Thoracic aorta (tissue), 2 donors: ENCODE measurements at regions not wholly inside any gene's neighbourhood (a gene's known extent, or its start where the extent isn't known, plus 50 kb on each side); places are given as distances from the start of the nearest gene placed in this dataset.

Source experiments
- ATAC-seq: fragments of 150-250 bp; one replicate; pipeline ENCODE4 v1.8.0; 2017; ENCODE audit warnings: low read depth; ENCODE audit not compliant: insufficient number of reproducible peaks, low FRiP score
- DNase-seq: peaks from one replicate; pipeline ENCODE4 v3.0.0-alpha.2; 2020; ENCODE audit warnings: low spot score
- H3K27ac ChIP-seq, 2 donors: fragments of 200-600 bp; sonication (generic); 1 replicate in 1 of 2; 2 replicates in 1 of 2; pipeline ENCODE4 v1.5.1; 2016; ENCODE audit warnings: mild to moderate bottlenecking in 2 of 2, moderate library complexity in 2 of 2
- H3K27me3 ChIP-seq: fragments of 200-600 bp; sonication (generic); replicated peaks from 2 replicates; pipeline ENCODE4 v1.6.0; 2016; ENCODE audit warnings: mild to moderate bottlenecking; ENCODE audit not compliant: insufficient read depth
- H3K36me3 ChIP-seq: fragments of 200-600 bp; sonication (generic); one replicate; pipeline ENCODE4 v1.5.1; 2016
- H3K4me1 ChIP-seq, 2 donors: fragments of 200-600 bp; sonication (generic); 1 replicate in 1 of 2; 2 replicates in 1 of 2; pipeline versions ENCODE4 v1.5.1 to v1.6.0; 2016; ENCODE audit warnings: low read depth in 2 of 2, mild to moderate bottlenecking in 1 of 2; ENCODE audit not compliant: control insufficient read depth in 1 of 2
- H3K4me3 ChIP-seq: fragments of 200-600 bp; sonication (generic); 2 replicates; pipeline ENCODE4 v1.5.1; 2016; ENCODE audit warnings: mild to moderate bottlenecking
- H3K9me3 ChIP-seq: fragments of 200-600 bp; sonication (generic); 2 replicates; pipeline ENCODE4 v1.5.1; 2016
- TF ChIP-seq, protein P1 (sequence below): fragments of 200-600 bp; sonication (generic); IDR thresholded peaks from one replicate; pipeline ENCODE4 v1.5.1; 2019; ENCODE audit warnings: antibody characterized with exemption

DNA sequence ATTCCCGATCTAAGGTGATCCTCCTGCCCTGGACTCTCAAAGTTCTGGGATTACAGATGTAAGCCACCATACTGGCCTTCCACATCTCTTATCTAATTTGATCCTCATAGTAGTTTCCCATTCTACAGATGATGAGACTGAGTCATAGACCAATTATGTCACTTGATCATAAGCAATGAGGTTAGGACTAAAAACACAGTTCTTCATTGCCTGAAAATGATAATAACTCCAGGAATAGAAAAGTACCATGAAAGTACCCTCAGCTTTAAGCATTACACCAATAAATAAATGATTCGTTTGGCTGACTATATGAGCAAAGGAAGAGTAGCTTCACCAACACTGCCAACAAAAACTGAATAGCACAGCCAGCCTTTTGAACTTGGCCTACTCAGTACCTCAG is 389.5 kb downstream of the ACTL7B start:
- TF ChIP-seq, protein P1, sequence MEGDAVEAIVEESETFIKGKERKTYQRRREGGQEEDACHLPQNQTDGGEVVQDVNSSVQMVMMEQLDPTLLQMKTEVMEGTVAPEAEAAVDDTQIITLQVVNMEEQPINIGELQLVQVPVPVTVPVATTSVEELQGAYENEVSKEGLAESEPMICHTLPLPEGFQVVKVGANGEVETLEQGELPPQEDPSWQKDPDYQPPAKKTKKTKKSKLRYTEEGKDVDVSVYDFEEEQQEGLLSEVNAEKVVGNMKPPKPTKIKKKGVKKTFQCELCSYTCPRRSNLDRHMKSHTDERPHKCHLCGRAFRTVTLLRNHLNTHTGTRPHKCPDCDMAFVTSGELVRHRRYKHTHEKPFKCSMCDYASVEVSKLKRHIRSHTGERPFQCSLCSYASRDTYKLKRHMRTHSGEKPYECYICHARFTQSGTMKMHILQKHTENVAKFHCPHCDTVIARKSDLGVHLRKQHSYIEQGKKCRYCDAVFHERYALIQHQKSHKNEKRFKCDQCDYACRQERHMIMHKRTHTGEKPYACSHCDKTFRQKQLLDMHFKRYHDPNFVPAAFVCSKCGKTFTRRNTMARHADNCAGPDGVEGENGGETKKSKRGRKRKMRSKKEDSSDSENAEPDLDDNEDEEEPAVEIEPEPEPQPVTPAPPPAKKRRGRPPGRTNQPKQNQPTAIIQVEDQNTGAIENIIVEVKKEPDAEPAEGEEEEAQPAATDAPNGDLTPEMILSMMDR, result no peak
- Histone ChIP-seq H3K27ac (no peak overlapping the region), H3K9me3 (no peaks in the 10 kb centered on the region), H3K27me3 (no peaks in the 10 kb centered on the region), H3K4me3 (no peak overlapping the region), H3K4me1 (peaks cover 16 to 34% of the 10 kb centered on the region in 2 donors), H3K36me3 (no peaks in the 10 kb centered on the region)
- DNase-seq (no peak), ATAC-seq (no peak)

DNA sequence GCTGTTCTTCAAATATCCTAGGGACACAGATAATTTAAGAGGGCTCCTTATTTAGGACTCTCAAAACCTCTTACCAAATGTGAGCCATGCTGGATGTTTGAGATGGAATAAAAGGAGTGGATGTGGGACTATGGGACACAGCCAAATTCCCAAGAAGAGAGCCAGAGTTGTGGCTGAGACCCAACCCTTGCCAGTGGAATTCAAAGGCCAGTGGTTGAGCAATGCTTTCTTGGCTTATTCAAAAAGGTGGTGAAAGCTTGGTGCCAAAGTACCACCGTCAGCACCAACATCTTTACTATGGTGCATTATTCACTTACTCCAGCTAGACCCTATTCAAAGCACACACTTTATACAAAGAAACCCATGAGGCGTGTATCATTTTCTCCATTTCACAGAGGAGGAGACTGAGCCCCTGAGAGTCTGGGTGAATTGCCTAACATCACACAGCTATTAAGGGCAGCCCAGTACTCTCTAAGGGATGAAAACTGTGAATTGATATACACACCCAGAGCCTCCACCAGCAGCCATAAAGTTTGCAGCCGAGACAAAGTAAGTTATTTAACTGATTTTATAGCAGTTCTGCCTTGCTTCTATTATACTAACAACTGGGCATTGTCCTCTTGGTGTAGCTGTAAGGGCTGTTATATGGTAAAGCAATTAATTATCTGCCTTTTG is 391.7 kb downstream of the ACTL7B start:
- DNase-seq (no peak), ATAC-seq (no peak)
- Histone ChIP-seq H3K36me3 (no peaks in the 10 kb centered on the region), H3K9me3 (no peaks in the 10 kb centered on the region), H3K27me3 (no peaks in the 10 kb centered on the region), H3K4me3 (no peak overlapping the region), H3K4me1 (peaks cover 16 to 34% of the 10 kb centered on the region in 2 donors), H3K27ac (no peak overlapping the region)
- TF ChIP-seq, protein P1, result no peak

DNA sequence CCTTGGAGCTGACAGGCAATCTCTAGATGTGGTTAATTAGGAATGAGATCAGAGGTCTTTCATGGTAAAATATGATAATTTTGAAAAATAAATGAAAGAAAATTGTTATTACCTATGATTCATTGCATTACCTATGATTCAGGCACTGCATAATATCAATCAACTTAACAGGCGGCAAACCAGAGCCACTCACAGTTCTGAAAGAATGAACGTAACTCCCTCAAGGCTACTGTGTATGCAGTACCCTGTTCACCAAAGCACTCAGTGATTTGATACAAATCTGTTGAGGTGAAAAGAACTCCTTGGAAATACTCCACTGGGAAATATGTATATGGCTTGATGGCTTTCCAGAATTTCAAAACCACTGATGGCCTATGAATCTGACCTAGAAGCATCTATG is 398.9 kb downstream of the ACTL7B start:
- H3K9me3 ChIP-seq, result no peaks in the 10 kb centered on the region
- no peak for DNase-seq
- H3K36me3 ChIP-seq, result no peaks in the 10 kb centered on the region
- no peak overlapping the region for H3K4me3 ChIP-seq
- H3K27me3 ChIP-seq, result no peaks in the 10 kb centered on the region
- no peak overlapping the region for H3K27ac ChIP-seq
- TF ChIP-seq, protein P1, result no peak
- no peaks in the 10 kb centered on the region for H3K4me1 ChIP-seq
- ATAC-seq, result no peak

DNA sequence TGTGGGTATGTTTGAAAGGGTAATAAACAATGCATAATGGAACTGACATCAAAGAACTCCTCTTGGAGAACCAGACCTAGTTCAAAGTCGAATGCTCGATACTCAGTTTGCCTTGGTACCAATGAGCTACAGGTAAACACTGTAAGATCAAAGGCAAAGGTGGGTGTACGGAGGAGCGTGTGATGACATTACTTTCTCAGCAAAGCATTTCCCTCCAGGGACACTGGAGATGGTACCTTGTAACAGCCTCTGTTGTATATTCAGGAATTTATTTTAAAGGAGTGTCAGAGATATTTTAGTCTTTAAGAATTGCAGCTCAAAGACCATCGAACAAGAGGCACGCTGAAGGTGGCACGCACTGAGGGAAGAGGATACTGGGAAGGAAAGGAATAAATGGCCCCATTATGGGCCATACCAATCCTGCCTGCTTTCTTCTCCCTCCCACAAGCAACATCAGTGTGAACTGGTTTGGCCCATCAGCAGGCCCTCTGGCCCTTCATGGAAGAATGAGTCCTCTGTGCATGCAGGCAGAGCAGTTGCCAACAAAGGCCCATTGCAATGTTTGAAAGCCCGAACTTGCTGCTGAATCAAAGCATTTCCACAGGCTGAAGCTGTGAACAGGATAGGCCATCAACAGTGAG is 410.2 kb downstream of the ACTL7B start:
- Histone ChIP-seq H3K9me3 (no peaks in the 10 kb centered on the region), H3K36me3 (no peaks in the 10 kb centered on the region), H3K27ac (no peak overlapping the region), H3K4me3 (no peak overlapping the region), H3K4me1 (peaks cover 22 to 46% of the 10 kb centered on the region in 2 donors), H3K27me3 (no peaks in the 10 kb centered on the region)
- DNase-seq (no peak), ATAC-seq (no peak)
- TF ChIP-seq, protein P1, result no peak

DNA sequence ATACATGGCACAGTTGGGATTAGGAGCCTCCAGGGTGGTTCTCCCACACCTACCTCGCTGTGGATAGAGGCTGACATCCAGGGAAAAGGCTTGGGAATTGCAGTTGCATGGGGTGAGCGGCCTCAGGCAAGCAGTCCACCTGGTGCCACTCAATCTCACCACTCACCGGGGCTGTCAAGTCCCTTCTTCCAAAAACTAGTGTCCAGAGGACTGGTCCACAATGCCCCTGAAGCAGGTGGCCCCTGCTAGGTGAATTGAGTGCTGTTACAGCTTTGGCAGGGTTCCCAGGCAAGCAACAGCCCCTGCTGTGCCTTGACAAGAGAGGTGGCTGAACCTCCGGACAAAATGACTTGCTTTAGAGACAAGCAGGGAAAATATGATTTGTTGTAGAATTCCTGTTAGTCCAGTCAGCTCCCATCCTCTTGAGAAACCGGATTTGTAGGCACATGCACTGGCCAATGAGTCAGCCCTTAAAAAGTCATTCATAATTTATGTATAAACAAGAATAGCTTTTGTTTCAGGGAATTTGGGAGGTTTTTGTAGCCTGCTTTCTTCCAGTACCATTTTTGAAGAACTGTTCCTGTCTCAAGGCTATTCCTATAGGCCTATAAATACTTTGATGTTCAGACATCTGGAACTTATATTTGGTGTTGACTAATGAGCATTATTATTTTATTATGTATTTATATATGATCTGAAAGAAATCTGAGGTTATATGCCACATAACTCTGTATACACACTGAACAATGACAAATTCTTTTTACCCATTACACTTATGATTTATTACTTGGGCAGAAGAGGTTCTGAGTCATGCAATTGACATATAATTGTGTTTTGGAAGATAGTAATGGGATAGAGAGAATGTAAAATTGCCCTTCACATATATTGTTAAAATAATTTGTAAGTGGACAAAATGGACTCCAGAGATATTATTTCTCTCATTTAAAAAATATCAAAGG is 411.1 kb downstream of the ACTL7B start:
- Histone ChIP-seq H3K9me3 (no peaks in the 10 kb centered on the region), H3K27ac (peak overlapping the region; percentile 34 to 55), H3K4me3 (peak overlapping the region; percentile 18), H3K4me1 (peaks cover 25 to 55% of the 10 kb centered on the region in 2 donors), H3K27me3 (no peaks in the 10 kb centered on the region), H3K36me3 (no peaks in the 10 kb centered on the region)
- ATAC-seq (peak; percentile 52), DNase-seq (no peak)
- TF ChIP-seq, protein P1, result no peak
